WI38 (cell line): ENCODE measurements at regions not wholly inside any gene's neighbourhood (a gene's known extent, or its start where the extent isn't known, plus 50 kb on each side); places are given as distances from the start of the nearest gene placed in this dataset.

Experiments used
- H3K4me3 ChIP-seq: 2 replicates; pipeline ENCODE4 v1.5.1; 2011; ENCODE audit warnings: low read depth, mild to moderate bottlenecking, control low read depth, low read length
- TF ChIP-seq, protein P1 (sequence below): IDR thresholded peaks from 2 replicates; pipeline ENCODE4 v1.5.1; 2012; ENCODE audit warnings: low read depth, mild to moderate bottlenecking, control low read depth, low read length

DNA sequence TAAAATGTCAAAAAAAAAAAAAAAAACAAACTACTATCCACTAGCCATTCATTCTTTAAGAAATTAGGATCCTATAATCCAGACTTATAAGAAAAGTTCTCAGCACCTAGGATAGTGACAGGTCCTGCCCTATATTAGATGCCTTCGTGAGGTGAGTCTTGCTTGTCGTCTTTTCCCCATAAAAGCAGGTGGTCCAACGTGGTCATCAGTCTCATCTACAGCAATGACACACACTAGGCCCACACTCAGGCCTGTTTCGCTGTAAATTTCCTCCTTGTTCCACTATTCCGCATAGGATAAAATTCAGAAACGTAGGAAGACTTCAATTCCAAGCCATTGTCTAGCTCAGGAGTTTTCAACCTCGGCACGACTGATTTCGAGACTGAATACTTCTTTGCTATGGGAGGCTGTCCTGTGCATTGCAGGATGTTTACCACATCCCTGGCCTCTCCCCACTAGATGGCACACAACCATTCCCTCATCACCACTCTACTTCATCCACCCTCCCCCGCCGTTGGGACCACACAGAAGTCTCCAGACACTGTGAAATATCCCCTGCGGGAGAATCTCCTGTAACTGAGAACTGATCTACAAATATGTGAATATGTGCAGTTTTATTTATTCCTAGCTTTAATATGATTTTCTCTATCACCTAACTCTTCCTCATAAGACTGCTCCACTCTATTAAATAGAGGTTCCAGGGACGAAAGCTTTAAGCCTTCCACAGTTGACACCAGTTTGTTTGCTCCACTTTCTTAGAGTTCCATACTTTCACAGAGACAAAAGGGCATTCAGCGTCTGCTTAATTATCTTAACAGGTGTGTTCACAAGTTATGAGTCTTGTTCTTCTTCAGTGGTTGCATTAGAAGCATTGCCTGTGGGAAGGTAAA lies 346.3 kb downstream of the BMP2 start:
- no peak overlapping the region for H3K4me3 ChIP-seq
- TF ChIP-seq, protein P1, sequence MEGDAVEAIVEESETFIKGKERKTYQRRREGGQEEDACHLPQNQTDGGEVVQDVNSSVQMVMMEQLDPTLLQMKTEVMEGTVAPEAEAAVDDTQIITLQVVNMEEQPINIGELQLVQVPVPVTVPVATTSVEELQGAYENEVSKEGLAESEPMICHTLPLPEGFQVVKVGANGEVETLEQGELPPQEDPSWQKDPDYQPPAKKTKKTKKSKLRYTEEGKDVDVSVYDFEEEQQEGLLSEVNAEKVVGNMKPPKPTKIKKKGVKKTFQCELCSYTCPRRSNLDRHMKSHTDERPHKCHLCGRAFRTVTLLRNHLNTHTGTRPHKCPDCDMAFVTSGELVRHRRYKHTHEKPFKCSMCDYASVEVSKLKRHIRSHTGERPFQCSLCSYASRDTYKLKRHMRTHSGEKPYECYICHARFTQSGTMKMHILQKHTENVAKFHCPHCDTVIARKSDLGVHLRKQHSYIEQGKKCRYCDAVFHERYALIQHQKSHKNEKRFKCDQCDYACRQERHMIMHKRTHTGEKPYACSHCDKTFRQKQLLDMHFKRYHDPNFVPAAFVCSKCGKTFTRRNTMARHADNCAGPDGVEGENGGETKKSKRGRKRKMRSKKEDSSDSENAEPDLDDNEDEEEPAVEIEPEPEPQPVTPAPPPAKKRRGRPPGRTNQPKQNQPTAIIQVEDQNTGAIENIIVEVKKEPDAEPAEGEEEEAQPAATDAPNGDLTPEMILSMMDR: no peak

DNA sequence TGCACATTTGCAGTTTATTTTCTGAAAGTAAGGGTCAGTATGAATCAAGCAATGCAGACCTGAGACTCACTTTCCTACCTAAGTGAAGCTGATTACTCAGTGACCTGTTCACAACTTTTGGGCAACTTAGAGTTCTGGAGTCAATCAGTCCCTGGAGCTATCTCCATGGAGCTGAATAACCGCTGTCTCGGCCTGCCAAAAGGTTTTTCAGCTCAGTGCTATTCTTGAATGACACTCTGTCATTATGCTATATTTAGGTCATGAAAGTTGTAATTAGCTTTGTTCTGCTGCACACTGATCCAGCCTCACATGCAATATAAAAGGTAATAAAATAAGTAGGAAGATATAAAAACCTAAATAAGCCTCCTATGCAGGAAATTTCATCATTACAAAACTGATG lies 356.0 kb downstream of the BMP2 start:
- H3K4me3 ChIP-seq: no peak overlapping the region
- TF ChIP-seq, protein P1: no peak

DNA sequence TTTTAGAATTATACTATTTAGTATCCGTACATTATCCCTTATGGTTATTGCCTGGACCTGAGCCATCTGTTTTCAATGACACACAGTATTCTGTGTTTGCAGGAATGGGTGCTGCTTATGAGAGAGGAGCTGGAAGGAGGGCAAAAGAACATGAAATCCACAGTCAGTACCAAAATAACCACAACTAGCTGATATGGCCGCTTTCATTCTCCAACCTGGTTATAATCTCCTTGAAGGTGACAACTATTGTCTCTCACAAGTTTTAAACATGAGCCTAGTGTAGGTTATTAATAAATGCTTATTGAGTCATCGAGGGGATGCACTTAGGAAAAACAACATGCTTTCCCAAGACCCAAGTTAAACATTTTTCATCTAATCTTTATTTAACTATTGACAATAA lies 356.6 kb downstream of the BMP2 start:
- no peak overlapping the region for H3K4me3 ChIP-seq
- TF ChIP-seq, protein P1: no peak

DNA sequence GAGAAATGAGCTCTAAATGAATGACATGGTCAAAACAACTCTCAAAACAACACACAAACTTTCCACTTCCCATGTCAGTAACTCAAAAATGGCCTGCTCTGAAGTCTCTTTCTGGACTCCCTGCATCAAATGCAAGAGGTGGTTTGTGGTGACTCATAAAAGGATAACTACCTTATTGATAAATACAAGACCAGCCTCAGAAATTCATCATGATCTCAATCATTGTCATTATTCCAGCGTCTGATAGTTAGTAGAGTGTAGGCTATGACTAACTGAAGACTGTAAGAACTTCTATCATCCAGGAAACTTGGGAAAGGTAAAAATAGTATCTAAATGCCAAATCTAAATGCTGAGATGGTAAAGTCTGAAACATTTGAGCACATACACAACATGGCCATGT lies 369.4 kb downstream of the BMP2 start:
- TF ChIP-seq, protein P1: no peak

DNA sequence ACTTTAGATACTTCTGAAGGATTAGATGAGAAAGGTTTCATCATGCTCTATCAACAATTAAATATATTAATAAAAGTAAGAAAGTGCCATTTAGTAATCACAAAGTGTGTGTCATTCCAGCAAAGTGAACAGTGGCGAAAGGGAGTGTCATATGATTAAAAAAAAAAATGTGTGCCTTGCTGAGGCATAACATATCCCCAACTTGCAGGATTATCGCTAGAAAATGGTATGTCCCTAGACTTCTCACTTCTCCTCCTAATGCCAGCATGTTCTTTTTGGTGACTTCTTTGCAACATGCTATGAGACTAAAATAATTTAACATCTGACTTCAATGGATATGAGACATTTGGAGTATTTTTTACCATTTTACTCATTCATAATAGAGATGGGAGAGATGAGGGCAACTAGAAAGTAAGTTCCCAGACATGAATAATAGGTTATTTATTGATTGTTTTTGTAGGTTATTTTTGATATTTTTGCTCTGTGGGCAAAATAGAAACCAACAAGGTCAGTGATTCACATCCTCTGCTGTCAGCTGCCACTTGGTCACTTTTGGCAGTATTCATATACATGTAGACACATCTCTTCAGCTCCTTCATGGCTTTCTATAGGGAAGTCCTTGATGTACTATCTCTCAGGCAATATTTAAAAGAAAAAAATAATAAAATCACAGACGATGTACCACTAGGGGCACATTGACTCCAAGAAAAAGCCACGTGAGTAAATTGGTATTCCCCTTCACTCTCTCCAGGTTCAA lies 370.1 kb downstream of the BMP2 start:
- H3K4me3 ChIP-seq: no peak overlapping the region

More for the DNA sequence above, 369.4 kb downstream of the BMP2 start:
- H3K4me3 ChIP-seq: no peak overlapping the region

DNA sequence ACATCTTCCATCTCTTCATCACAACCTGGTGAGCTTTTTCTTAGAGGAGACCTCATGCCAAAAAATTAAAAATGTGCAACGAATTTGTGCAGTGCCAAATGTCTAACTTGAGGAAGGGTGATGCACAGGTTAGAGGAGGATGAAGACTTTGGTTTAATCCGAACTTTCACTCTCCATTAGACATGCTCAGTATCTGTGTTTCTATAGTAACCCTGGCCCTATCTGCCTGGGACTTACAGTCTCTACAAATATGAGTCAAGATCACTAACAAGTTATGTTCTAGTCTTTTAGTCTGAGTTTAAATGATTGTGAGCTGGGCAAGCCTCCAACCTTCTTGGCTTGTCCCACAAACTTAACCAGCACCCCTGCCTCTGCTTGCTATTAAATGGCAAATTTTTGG lies 377.0 kb downstream of the BMP2 start:
- TF ChIP-seq, protein P1: no peak
- H3K4me3 ChIP-seq: no peak overlapping the region

More for the DNA sequence above, 370.1 kb downstream of the BMP2 start:
- TF ChIP-seq, protein P1: no peak
